IMR-90 (cell line): ENCODE measurements at regions not wholly inside any gene's neighbourhood (a gene's known extent, or its start where the extent isn't known, plus 50 kb on each side); places are given as distances from the start of the nearest gene placed in this dataset.

Source experiments
- ATAC-seq: fragments of 200-7000 bp; cut with Tn5 transposase; 2 replicates; pipeline ENCODE4 v1.9.1; 2020; ENCODE audit warnings: low read depth, mild to moderate bottlenecking, moderate library complexity
- BruUV-seq: library from RNA; stranded (reverse); fragments of 400-500 nt; replicated peaks from 2 replicates; lab custom pipeline; 2021; lab: Mats Ljungman, UMichigan
- CTCF ChIA-PET: fragments of 300-600 bp; formaldehyde crosslinking; extraction: SDS; loops from one replicate; lab custom pipeline; 2021; ENCODE audit warnings: antibody characterized with exemption; lab: Yijun Ruan, JAX
- POLR2A ChIA-PET: fragments of 300-600 bp; sonication (Branson Sonifier 250); formaldehyde crosslinking; loops from one replicate; lab custom pipeline; 2022; ENCODE audit warnings: antibody characterized with exemption; ENCODE audit not compliant: unreplicated experiment; lab: Charles Lee
- DNase-seq: peaks from one replicate; pipeline ENCODE4 v3.0.0; 2013
- H2AFZ ChIP-seq: replicated peaks from 2 replicates; pipeline ENCODE3; 2013; ENCODE audit warnings: low read length, mild to moderate bottlenecking; ENCODE audit not compliant: poor library complexity
- H2AK5ac ChIP-seq: 2 replicates; pipeline ENCODE4 v1.6.1; 2013; ENCODE audit warnings: low read depth, low read length, inconsistent platforms
- H2AK9ac ChIP-seq: replicated peaks from 2 replicates; pipeline ENCODE3; 2013; ENCODE audit warnings: mild to moderate bottlenecking, low read depth, low read length, moderate library complexity; ENCODE audit not compliant: poor library complexity
- H2BK120ac ChIP-seq: 2 replicates; pipeline ENCODE4 v1.6.1; 2013; ENCODE audit warnings: low read depth, low read length, inconsistent platforms
- H2BK15ac ChIP-seq: 3 replicates; pipeline ENCODE4 v1.6.1; 2013; ENCODE audit warnings: low read depth, low read length, inconsistent platforms
- H2BK20ac ChIP-seq: 2 replicates; pipeline ENCODE4 v1.6.1; 2013; ENCODE audit warnings: low read depth, mild to moderate bottlenecking, inconsistent platforms, low read length, moderate library complexity
- H2BK5ac ChIP-seq: 2 replicates; pipeline ENCODE4 v1.6.1; 2013; ENCODE audit warnings: mild to moderate bottlenecking, low read depth, low read length, inconsistent platforms; ENCODE audit not compliant: poor library complexity, severe bottlenecking
- H3K14ac ChIP-seq: replicated peaks from 2 replicates; pipeline ENCODE4 v1.6.1; 2013; ENCODE audit warnings: low read depth, low read length, inconsistent platforms
- H3K18ac ChIP-seq: 2 replicates; pipeline ENCODE4 v1.6.1; 2013; ENCODE audit warnings: low read depth, low read length, control low read depth
- H3K23ac ChIP-seq: 2 replicates; pipeline ENCODE4 v1.6.1; 2013; ENCODE audit warnings: low read depth, low read length, inconsistent platforms
- H3K27ac ChIP-seq: 2 replicates; pipeline ENCODE4 v1.5.1; 2013; ENCODE audit warnings: mild to moderate bottlenecking, control low read depth, low read length; ENCODE audit not compliant: insufficient read depth
- H3K27me3 ChIP-seq: 2 replicates; pipeline ENCODE4 v1.6.1; 2013; ENCODE audit warnings: low read length; ENCODE audit not compliant: control insufficient read depth, insufficient read depth
- H3K36me3 ChIP-seq: 2 replicates; pipeline ENCODE4 v1.6.1; 2013; ENCODE audit warnings: low read length, mixed read lengths; ENCODE audit not compliant: control insufficient read depth, insufficient read depth
- H3K4ac ChIP-seq: 2 replicates; pipeline ENCODE4 v1.6.1; 2013; ENCODE audit warnings: low read depth, low read length, inconsistent platforms
- H3K4me1 ChIP-seq: 2 replicates; pipeline ENCODE4 v1.6.1; 2013; ENCODE audit warnings: low read length, mixed read lengths; ENCODE audit not compliant: control insufficient read depth, insufficient read depth
- H3K4me2 ChIP-seq: 2 replicates; pipeline ENCODE4 v1.6.1; 2013; ENCODE audit warnings: low read depth, mild to moderate bottlenecking, control low read depth, low read length, moderate library complexity
- H3K4me3 ChIP-seq: 2 replicates; pipeline ENCODE4 v1.5.1; 2013; ENCODE audit warnings: low read depth, mild to moderate bottlenecking, control low read depth, low read length, moderate library complexity; ENCODE audit not compliant: insufficient read depth
- H3K56ac ChIP-seq: 2 replicates; pipeline ENCODE4 v1.6.1; 2013; ENCODE audit warnings: low read length, inconsistent platforms; ENCODE audit not compliant: insufficient read depth; ENCODE audit errors: extremely low read depth
- H3K79me1 ChIP-seq, 2 experiments: 2 replicates each; pipeline ENCODE4 v1.6.1; 2013; ENCODE audit warnings: low read length in 2 of 2, inconsistent platforms in 1 of 2, low read depth in 1 of 2
- H3K9ac ChIP-seq: 2 replicates; pipeline ENCODE4 v1.6.1; 2013; ENCODE audit warnings: low read depth, low read length, control low read depth
- H3K9me1 ChIP-seq: 2 replicates; pipeline ENCODE4 v1.6.1; 2013; ENCODE audit warnings: low read length, inconsistent platforms; ENCODE audit not compliant: insufficient read depth
- H3K9me3 ChIP-seq: 2 replicates; pipeline ENCODE4 v1.6.1; 2013; ENCODE audit warnings: low read length; ENCODE audit not compliant: control insufficient read depth, insufficient read depth
- H4K20me1 ChIP-seq: 2 replicates; pipeline ENCODE4 v1.6.1; 2013; ENCODE audit warnings: low read length, inconsistent platforms; ENCODE audit not compliant: insufficient read depth
- H4K5ac ChIP-seq: 2 replicates; pipeline ENCODE4 v1.6.1; 2013; ENCODE audit warnings: mild to moderate bottlenecking, low read depth, low read length, control low read depth
- H4K8ac ChIP-seq, 2 experiments: 2 replicates each; pipeline ENCODE4 v1.6.1; 2013; ENCODE audit warnings: low read depth in 2 of 2, low read length in 2 of 2, control low read depth in 1 of 2, inconsistent platforms in 1 of 2
- H4K91ac ChIP-seq: 2 replicates; pipeline ENCODE4 v1.6.1; 2013; ENCODE audit warnings: low read depth, low read length, inconsistent platforms; ENCODE audit not compliant: insufficient read depth
- RAD21 ChIP-seq: IDR thresholded peaks from 2 replicates; pipeline ENCODE4 v1.6.1; 2012; ENCODE audit warnings: low read length, improper control_type of control experiment
- SMC3 ChIP-seq: fragments of 150-350 bp; IDR thresholded peaks from 2 replicates; pipeline ENCODE4 v1.6.1; 2016; ENCODE audit warnings: low read depth, mild to moderate bottlenecking, antibody characterized with exemption, low read length, moderate library complexity
- USF2 ChIP-seq: fragments of 150-350 bp; IDR thresholded peaks from 2 replicates; pipeline ENCODE4 v1.6.1; 2017; ENCODE audit warnings: mild to moderate bottlenecking, antibody characterized with exemption, low read length, low read depth
- WGBS, 2 experiments: methylation state at CpG; one replicate each; pipeline versions ENCODE4 v1.1.5 to v1.1.7; 2013; ENCODE audit warnings: missing lambda C conversion rate in 2 of 2; ENCODE audit not compliant: insufficient read length in 1 of 2; ENCODE audit errors: extremely low coverage in 2 of 2; 5-methylcytosine and 5-hydroxymethylcytosine counted together
- dilution Hi-C: fragments of 300-500 bp; cut with HindIII; formaldehyde crosslinking; loops from one replicate; pipeline ENCODE4 v1.14.3; 2018; ENCODE audit warnings: low sequenced_read_pairs; ENCODE audit not compliant: unreplicated experiment
- in situ Hi-C: fragments of 300-500 bp; cut with MboI; formaldehyde crosslinking; loops from 3 replicates; pipeline ENCODE4 v1.14.3; 2019; ENCODE audit warnings: low sequenced_read_pairs, inconsistent platforms, mixed read lengths
- intact Hi-C: fragments of 100-400 bp; cut with micrococcal nuclease; formaldehyde crosslinking; loops from 2 replicates; pipeline ENCODE4 v1.10.0; 2022

- Histone ChIP-seq H4K8ac (no peak overlapping the region), H3K79me1 (no peaks in the 10 kb centered on the region), H4K5ac (no peak overlapping the region), H3K9ac (no peak overlapping the region), H3K9me3 (no peaks in the 10 kb centered on the region), H3K27me3 (no peaks in the 10 kb centered on the region), H2AFZ (no peak overlapping the region), H2BK20ac (no peak overlapping the region), H4K20me1 (no peaks in the 10 kb centered on the region), H3K4ac (no peak overlapping the region), H3K18ac (no peak overlapping the region), H3K9me1 (no peaks in the 10 kb centered on the region), H2BK5ac (no peak overlapping the region), H3K4me3 (no peak overlapping the region), H2AK5ac (no peak overlapping the region), H2BK15ac (no peak overlapping the region), H3K23ac (no peak overlapping the region), H3K4me1 (no peaks in the 10 kb centered on the region), H3K27ac (no peak overlapping the region), H4K91ac (no peak overlapping the region), H3K4me2 (no peak overlapping the region), H2AK9ac (no peak overlapping the region), H2BK120ac (no peak overlapping the region), H3K56ac (no peak overlapping the region), H3K36me3 (no peaks in the 10 kb centered on the region), H3K14ac (no peak overlapping the region)
- in situ Hi-C loops (no loop called here), dilution Hi-C loops (no loop called here), intact Hi-C loops (no loop called here)
- ChIA-PET POLR2A (no interaction called here), CTCF (no interaction called here)
- no peak for DNase-seq
- no peak for ATAC-seq
- TF ChIP-seq USF2 (no peak), SMC3 (no peak), RAD21 (no peak)
- BruUV-seq, result no TSS peak
- WGBS, 2 experiments, result no CpG with 5 or more reads among the region's 2 CpGs
Measured at GRCh38 chr1:68814067-68814466, 317.2 kb upstream of the DEPDC1 start.
